DMS114 treated with DMSO at 0.1 percent for 48 hours (cell line): ENCODE measurements at regions not wholly inside any gene's neighbourhood (a gene's known extent, or its start where the extent isn't known, plus 50 kb on each side); places are given as distances from the start of the nearest gene placed in this dataset.
A peak's percentile ranks its signal among the peaks of the same experiment; 100 is the strongest.

Experiments used
- DNase-seq: peaks from one replicate; lab custom pipeline; 2025; ENCODE audit not compliant: unreplicated experiment; lab: John Stamatoyannopoulos, UW

GRCh38 chr4:4775493-4776004 is 83.9 kb upstream of the MSX1 start:
- DNase-seq: no peak

DNA sequence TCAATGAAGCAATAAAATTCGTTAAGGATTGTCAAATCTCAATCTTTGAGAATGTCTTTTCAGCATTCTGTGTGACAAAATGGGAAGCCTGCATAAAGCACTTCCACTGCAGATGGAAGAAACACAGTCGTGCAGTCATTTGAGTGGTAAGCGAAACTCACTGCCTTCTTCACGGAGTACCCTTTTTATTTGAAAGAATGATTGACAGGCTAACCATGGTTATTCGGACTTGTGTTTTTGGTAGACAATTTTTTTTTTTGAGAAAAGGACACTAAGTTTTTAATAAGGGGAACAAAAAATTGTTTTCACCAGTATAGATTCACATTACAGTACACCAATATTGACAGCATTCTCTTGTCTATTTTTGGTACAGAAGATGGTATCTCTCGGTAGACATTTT is 86.9 kb upstream of the MSX1 start:
- DNase-seq: no peak

DNA sequence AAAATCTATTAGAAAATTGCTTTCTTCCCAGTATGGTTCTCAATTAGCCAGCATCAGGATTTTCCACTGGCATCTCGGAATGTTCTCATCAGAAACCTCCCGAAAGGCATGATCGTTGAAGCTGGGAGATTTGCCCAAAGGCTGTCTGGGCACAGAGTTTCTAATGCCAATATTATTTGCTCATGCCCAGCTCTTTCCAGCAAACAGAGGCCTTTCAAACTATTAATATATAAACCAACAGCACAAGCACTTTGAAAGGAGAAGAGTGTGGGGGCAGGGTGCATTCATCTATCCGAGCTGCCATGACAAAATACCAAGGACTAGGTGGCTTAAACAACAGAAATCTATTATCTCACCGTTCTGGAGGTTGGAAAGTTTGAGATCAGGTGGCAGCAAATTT is 88.3 kb upstream of the MSX1 start:
- no peak for DNase-seq

GRCh38 chr4:4770610-4771009 is 88.9 kb upstream of the MSX1 start:
- DNase-seq: no peak

DNA sequence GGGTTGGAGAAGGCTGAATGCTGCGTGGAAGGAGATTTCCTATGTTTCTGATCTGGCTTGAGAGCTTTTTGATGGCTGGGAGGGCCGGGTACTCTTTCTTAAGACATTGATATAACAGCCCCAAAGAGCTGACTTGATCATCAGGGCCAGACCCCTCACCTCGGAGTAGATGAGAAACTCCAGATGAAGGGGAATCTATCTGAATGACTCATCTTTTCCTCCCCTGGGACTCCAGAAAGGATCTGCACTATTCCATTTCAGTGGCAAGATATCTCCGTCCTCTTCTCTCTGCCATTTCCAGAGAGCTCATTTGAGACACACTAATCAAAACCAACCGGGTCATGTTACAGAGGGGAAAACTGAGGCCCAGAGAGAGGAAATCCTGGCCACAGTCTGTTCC is 92.9 kb upstream of the MSX1 start:
- DNase-seq: no peak

- DNase-seq: no peak
Observed at GRCh38 chr4:4765811-4766210, 93.7 kb upstream of the MSX1 start.

DNA sequence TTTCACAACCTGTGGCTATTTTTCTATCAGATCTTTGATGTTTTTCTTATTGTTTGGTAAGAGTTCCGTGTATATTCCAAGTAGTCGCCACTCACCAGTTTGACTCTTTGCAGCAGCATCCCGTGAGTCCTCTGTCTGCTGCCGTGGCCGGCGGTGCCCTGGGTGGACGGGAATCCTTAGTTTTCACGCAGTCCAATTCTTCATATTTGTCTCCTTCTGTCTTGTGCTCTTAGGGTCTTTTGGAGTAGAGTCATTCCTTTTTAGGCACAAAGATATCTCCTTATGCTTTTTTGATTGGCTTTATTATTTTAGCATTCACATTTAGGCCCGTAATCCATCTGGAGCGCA is 94.9 kb upstream of the MSX1 start:
- DNase-seq: no peak

DNA sequence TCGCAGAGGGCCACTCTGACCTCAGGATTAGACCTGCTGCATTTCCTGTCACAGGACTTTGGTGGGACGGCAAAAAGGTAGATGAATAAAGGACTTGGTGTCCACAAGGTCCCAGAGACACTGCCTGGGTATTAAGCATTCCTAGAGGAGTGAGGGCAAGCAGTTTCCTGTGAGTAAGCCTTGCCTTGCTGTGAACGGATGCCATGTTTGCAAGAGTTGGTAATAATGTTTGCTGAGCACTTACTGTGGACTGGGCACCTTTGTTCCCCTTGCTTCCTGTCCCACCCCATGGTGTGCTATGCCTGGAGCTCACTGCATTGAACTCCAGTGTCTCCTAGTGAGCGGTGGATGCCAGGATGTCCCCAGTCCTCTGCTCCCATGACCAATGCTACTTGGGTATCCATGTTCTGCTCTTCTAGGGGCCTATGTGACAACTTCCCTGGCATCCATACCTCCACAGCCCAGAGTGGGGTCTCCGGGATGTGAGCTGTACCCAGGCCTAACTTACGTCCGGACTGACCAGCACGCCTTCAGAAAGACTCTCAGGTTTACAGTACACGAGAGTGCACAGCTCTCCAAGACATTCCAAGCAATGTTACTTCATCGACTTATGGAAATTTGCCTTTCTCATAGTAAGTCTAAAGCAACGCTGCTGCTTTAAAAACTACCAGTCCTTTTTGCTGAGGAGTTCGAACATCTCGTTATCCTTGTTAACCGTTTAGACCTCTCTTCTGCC is 95.5 kb upstream of the MSX1 start:
- DNase-seq: no peak

- no peak for DNase-seq
Observed at GRCh38 chr4:4762909-4763821, 96.3 kb upstream of the MSX1 start.

GRCh38 chr4:4762300-4762699 is 97.2 kb upstream of the MSX1 start:
- DNase-seq: no peak

DNA sequence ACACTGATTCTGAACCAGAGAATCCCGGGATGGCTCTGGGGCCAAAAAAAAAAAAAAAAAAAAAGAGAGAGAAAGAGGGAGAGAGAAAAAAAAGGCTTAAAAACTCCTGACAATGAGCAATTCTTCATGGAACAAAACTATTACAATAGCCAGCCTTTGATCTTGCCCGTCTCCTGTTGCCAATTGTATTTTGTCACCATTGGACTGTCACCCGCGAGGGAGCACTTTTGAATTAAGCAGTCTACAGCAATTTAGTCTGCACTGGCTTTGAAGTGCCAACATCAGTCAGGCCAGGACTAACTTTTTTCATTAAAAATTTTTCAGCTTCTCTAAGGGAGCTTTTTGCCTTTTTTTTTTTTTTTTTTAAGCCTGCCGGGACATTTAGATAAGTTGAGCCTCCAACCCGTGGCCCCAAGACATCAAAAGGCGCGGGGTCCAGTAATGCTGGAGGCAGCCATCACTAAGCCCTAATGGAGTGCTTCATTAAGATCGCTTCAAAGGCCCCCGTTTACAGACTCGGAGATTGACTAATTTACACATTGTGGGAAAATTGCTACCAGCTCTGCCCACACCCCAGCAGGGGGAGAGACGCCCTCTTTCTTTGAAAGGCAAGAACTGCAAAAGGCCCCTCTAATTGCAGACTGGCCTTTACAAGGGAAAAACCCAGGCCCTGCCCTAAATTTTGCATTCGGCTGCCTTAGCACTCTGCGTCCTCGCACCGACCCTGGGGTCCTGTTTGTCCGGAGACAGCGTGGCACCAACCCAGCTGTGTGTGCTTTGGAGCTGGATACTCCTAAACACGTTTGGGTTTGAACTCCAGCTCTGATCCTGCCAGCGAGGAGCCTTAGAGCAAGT is 98.1 kb upstream of the MSX1 start:
- DNase-seq: no peak

GRCh38 chr4:4759883-4760282 is 99.6 kb upstream of the MSX1 start:
- no peak for DNase-seq

DNA sequence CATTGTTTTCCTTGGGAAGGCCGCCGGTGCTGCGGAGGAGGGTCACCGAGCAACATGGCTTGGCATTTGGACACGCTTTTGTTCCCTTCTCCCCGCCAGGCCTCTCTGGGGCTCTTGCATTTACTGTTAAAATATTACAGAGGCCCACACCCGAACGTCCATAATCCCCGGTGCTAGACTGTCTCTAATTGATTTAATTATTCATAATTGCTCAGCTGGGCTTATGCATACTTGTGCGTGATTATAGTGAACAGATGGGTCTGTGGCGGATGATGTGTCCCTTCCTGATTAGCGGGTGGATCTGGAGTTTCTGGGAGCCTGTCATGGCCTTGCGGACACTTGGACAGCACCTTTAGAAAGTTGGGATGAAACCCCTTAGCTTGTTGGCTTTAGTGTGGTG is 100.2 kb upstream of the MSX1 start:
- no peak for DNase-seq

- no peak for DNase-seq
Observed at GRCh38 chr4:4758681-4759080, 100.8 kb upstream of the MSX1 start.

GRCh38 chr4:4755306-4755705 is 104.2 kb upstream of the MSX1 start:
- DNase-seq: peak; percentile 4

- no peak for DNase-seq
Observed at GRCh38 chr4:4754641-4755040, 104.8 kb upstream of the MSX1 start.

DNA sequence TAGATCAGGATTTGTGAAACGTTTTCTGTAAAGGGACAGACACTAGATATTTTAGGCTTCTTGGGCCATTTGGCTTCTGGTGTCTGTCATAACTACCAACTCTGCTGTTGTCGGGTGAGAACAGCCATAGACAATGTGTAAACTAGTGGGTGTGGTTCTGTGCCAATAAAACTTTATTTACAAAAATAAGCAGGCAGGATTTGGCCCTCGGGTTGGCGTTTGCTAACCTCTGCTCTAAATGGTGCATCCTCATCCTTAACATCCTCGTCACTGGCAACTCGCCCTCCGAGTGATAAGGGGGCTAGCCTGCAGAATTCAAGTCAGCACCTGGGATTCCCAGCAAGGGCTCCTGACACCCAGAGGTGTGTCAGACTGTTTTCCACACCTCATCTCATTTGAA is 105.8 kb upstream of the MSX1 start:
- no peak for DNase-seq

DNA sequence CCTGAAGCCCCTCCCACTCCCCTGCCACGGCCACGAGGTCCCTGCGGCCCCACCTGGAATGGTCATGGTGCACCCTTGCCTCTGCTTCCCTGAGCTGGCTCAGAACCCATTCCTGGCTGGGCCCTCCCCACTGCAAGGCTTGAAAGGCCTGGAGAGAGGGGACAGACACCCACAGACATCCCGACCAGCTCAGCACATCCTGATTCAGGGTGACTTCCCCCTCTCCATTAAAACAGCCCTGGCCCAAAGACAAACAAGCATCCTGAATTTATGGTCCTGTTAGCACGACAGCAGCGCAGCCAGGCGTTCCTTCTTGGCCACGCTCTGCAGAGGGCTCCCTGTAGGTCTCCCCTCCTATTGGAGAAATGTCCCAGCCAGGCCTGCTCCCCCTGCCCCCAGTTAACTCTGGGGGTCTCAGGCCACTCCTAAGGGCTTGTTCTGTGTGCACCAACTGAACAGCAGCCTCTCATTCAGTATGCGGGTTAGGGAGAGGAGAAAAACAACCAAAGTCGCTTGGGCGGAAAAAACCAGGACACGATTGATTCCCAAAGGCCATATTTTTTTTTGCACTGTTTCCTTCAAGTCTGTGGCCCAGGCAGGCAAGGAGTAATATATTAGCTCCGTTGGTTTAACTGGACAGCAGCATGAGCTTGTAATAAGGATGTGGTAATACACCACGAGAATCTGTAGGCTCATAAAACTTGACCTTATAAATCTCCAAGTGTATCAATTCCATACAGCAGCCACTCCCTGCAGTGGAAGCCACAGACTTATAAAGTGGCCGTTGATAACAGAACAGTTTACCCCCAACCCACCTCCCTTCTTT is 106.7 kb upstream of the MSX1 start:
- no peak for DNase-seq

- no peak for DNase-seq
Observed at GRCh38 chr4:4752025-4752424, 107.4 kb upstream of the MSX1 start.

- DNase-seq: no peak
Observed at GRCh38 chr4:4750187-4750586, 109.3 kb upstream of the MSX1 start.

DNA sequence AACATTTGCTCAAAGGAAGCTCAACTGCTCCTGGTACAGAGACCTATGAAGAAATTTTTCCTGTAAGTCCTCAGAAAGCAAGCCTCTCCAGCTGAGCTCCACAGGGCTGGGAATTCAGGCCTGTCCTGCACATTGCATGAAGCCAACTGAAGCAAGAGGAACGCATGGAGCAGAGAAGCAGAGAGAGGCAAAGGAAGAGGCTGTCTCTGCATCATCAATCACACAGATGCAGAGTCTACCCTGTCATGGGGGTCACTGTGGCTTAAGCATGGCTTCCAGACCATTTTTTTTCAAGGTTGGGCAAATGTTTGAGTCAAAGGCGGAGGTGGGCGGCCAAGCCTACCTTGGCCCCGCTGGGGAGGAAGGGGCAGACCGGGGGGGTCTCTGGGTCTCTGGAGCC is 110.3 kb upstream of the MSX1 start:
- DNase-seq: no peak
